ENCODE measurements at regions not wholly inside any gene's neighbourhood (a gene's known extent, or its start where the extent isn't known, plus 50 kb on each side); places are given as distances from the start of the nearest gene placed in this dataset.

DNA sequence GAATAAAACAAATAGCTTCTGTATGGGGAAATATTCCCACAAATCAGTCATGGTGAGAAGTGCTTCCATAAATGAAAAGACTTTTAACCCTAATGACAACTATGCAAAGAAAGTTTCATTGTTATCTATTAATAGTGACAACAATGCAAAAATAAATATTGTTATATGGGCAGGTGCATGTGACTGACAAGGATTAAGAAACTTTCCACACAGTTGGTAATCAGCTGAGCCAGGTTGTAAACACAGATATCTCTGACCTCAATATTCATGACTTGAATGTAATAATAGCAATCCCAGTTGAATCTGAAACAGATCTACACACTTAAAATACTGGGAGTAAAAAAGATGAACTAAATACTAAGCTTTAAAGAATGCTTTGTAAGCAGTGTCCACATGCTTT lies 517.0 kb upstream of the SOX11 start (continued):
- TF ChIP-seq, protein P1, sequence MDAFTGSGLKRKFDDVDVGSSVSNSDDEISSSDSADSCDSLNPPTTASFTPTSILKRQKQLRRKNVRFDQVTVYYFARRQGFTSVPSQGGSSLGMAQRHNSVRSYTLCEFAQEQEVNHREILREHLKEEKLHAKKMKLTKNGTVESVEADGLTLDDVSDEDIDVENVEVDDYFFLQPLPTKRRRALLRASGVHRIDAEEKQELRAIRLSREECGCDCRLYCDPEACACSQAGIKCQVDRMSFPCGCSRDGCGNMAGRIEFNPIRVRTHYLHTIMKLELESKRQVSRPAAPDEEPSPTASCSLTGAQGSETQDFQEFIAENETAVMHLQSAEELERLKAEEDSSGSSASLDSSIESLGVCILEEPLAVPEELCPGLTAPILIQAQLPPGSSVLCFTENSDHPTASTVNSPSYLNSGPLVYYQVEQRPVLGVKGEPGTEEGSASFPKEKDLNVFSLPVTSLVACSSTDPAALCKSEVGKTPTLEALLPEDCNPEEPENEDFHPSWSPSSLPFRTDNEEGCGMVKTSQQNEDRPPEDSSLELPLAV (CRISPR knock-in tag; conservative IDR thresholded peaks at IDR 0.05; ENCODE audit: low read depth): no peak
- TF ChIP-seq ZNF547 (CRISPR knock-in tag; IDR thresholded peaks at IDR 0.05): no peak
- TF ChIP-seq RBM22 (optimal IDR thresholded peaks at IDR 0.05; ENCODE audit: low read length): no peak
- TF ChIP-seq, protein P2, sequence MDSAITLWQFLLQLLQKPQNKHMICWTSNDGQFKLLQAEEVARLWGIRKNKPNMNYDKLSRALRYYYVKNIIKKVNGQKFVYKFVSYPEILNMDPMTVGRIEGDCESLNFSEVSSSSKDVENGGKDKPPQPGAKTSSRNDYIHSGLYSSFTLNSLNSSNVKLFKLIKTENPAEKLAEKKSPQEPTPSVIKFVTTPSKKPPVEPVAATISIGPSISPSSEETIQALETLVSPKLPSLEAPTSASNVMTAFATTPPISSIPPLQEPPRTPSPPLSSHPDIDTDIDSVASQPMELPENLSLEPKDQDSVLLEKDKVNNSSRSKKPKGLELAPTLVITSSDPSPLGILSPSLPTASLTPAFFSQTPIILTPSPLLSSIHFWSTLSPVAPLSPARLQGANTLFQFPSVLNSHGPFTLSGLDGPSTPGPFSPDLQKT (CRISPR knock-in tag; IDR thresholded peaks at IDR 0.05; ENCODE audit: borderline replicate concordance): no peak
- TF ChIP-seq SMARCC2 (IDR thresholded peaks at IDR 0.05): no peak
- no peak for TF ChIP-seq EEA1 (CRISPR knock-in tag; IDR thresholded peaks at IDR 0.05; ENCODE audit: borderline replicate concordance)
- TF ChIP-seq, protein P3, sequence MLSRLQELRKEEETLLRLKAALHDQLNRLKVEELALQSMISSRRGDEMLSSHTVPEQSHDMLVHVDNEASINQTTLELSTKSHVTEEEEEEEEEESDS (CRISPR knock-in tag; IDR thresholded peaks at IDR 0.05; ENCODE audit: borderline replicate concordance): no peak
- TF ChIP-seq, protein P4, sequence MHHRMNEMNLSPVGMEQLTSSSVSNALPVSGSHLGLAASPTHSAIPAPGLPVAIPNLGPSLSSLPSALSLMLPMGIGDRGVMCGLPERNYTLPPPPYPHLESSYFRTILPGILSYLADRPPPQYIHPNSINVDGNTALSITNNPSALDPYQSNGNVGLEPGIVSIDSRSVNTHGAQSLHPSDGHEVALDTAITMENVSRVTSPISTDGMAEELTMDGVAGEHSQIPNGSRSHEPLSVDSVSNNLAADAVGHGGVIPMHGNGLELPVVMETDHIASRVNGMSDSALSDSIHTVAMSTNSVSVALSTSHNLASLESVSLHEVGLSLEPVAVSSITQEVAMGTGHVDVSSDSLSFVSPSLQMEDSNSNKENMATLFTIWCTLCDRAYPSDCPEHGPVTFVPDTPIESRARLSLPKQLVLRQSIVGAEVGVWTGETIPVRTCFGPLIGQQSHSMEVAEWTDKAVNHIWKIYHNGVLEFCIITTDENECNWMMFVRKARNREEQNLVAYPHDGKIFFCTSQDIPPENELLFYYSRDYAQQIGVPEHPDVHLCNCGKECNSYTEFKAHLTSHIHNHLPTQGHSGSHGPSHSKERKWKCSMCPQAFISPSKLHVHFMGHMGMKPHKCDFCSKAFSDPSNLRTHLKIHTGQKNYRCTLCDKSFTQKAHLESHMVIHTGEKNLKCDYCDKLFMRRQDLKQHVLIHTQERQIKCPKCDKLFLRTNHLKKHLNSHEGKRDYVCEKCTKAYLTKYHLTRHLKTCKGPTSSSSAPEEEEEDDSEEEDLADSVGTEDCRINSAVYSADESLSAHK (CRISPR knock-in tag; IDR thresholded peaks at IDR 0.05; ENCODE audit: borderline replicate concordance): no peak
- no peak for TF ChIP-seq ZMYM4 (CRISPR knock-in tag; IDR thresholded peaks at IDR 0.05)
